Fibroblast of the aortic adventitia (primary cell): ENCODE measurements at regions not wholly inside any gene's neighbourhood (a gene's known extent, or its start where the extent isn't known, plus 50 kb on each side); places are given as distances from the start of the nearest gene placed in this dataset.
"Not testable (repeated sequence)": the region's sequence is repeated elsewhere in the genome, so short reads cannot be mapped to it uniquely, and the experiment has no call there.

Source experiments
- DNase-seq: peaks from one replicate; pipeline ENCODE4 v3.0.0-alpha.2; 2010; ENCODE audit warnings: low read depth
- H3K4me3 ChIP-seq: 2 replicates; pipeline ENCODE4 v1.5.1; 2011; ENCODE audit warnings: low read depth, mild to moderate bottlenecking, control low read depth, low read length, moderate library complexity
- CTCF ChIP-seq: IDR thresholded peaks from 2 replicates; pipeline ENCODE4 v1.5.1; 2011; ENCODE audit warnings: mild to moderate bottlenecking, low read length, control low read depth, inconsistent platforms; ENCODE audit not compliant: insufficient read depth

GRCh38 chr14:97137705-97138104, 340.5 kb downstream of the VRK1 start:
- TF ChIP-seq CTCF = no peak
- DNase-seq = no peak
- H3K4me3 ChIP-seq = no peak overlapping the region

- TF ChIP-seq CTCF = no peak
- no peak for DNase-seq
- no peak overlapping the region for H3K4me3 ChIP-seq
Observed at GRCh38 chr14:97138801-97139200, 341.6 kb downstream of the VRK1 start.

GRCh38 chr14:97143011-97143410, 345.8 kb downstream of the VRK1 start:
- no peak overlapping the region for H3K4me3 ChIP-seq
- DNase-seq = no peak
- no peak for TF ChIP-seq CTCF

- DNase-seq = no peak
- no peak overlapping the region for H3K4me3 ChIP-seq
- TF ChIP-seq CTCF = no peak
Observed at GRCh38 chr14:97143456-97143855, 346.3 kb downstream of the VRK1 start.

GRCh38 chr14:97148021-97148420, 350.8 kb downstream of the VRK1 start:
- H3K4me3 ChIP-seq, DNase-seq: not testable (repeated sequence)

- TF ChIP-seq CTCF = no peak
- no peak overlapping the region for H3K4me3 ChIP-seq
- no peak for DNase-seq
Observed at GRCh38 chr14:97149775-97150174, 352.6 kb downstream of the VRK1 start.

- no peak for TF ChIP-seq CTCF
- no peak for DNase-seq
- no peak overlapping the region for H3K4me3 ChIP-seq
Observed at GRCh38 chr14:97153527-97153926, 356.3 kb downstream of the VRK1 start.

- no peak for DNase-seq
Observed at GRCh38 chr14:97155320-97155719, 358.1 kb downstream of the VRK1 start.

More at GRCh38 chr14:97155320-97155719, 358.1 kb downstream of the VRK1 start:
- no peak for TF ChIP-seq CTCF
- H3K4me3 ChIP-seq = no peak overlapping the region
